Lower leg skin (tissue), 3 donors: ENCODE measurements at regions not wholly inside any gene's neighbourhood (a gene's known extent, or its start where the extent isn't known, plus 50 kb on each side); places are given as distances from the start of the nearest gene placed in this dataset.

Experiments used
- CTCF ChIP-seq, 3 donors: fragments of 450-650 bp; IDR thresholded peaks; one replicate each; pipeline ENCODE4 v1.5.1; 2016; ENCODE audit warnings: antibody characterized with exemption in 3 of 3, mild to moderate bottlenecking in 3 of 3, moderate library complexity in 2 of 3
- POLR2A ChIP-seq, 2 donors: fragments of 450-650 bp; IDR thresholded peaks; one replicate each; pipeline ENCODE4 v1.6.1; 2016 to 2017; ENCODE audit warnings: antibody characterized with exemption in 2 of 2, mild to moderate bottlenecking in 1 of 2, moderate library complexity in 1 of 2

GRCh38 chr4:14857475-14857874 is 144.8 kb upstream of the CPEB2 start:
- no peak for TF ChIP-seq POLR2A (IDR thresholded peaks at IDR 0.05)
- TF ChIP-seq CTCF (IDR thresholded peaks at IDR 0.05) = no peak
